ENCODE measurements at regions not wholly inside any gene's neighbourhood (a gene's known extent, or its start where the extent isn't known, plus 50 kb on each side); places are given as distances from the start of the nearest gene placed in this dataset.

- TF ChIP-seq CTCF (IDR thresholded peaks at IDR 0.05 in 2 of 3, conservative IDR thresholded peaks at IDR 0.05 in 1 of 3; ENCODE audit: control insufficient read depth in 2 of 3, extremely low read depth in 1 of 3, insufficient read depth in 1 of 3, low read depth in 3 of 3, low read length in 3 of 3) (no peak), EGR1 (IDR thresholded peaks at IDR 0.05; ENCODE audit: borderline replicate concordance in 1 of 2, low read depth in 2 of 2, low read length in 2 of 2) (no peak), POLR2AphosphoS5 (IDR thresholded peaks at IDR 0.05; ENCODE audit: low read length) (no peak), ASH2L (IDR thresholded peaks at IDR 0.05; ENCODE audit: borderline replicate concordance, low read depth) (no peak), BCLAF1 (IDR thresholded peaks at IDR 0.05) (no peak)
Measured at GRCh38 chr1:30284728-30285475, 438.5 kb downstream of the MATN1 start.
